Skin epidermis (tissue), 12 donors: ENCODE measurements at regions not wholly inside any gene's neighbourhood (a gene's known extent, or its start where the extent isn't known, plus 50 kb on each side); places are given as distances from the start of the nearest gene placed in this dataset.

Source experiments
- H3K27ac ChIP-seq, 21 experiments: fragments of 200-600 bp; sonication (generic) in 11 of 21; one replicate each; pipeline ENCODE4 v1.5.0; 2020; ENCODE audit warnings: mild to moderate bottlenecking in 3 of 21, inconsistent platforms in 2 of 21, moderate library complexity in 2 of 21
- H3K4me3 ChIP-seq, 7 experiments: fragments of 200-600 bp; sonication (generic) in 2 of 7; one replicate each; pipeline ENCODE4 v1.5.0; 2020; ENCODE audit warnings: inconsistent platforms in 2 of 7, mild to moderate bottlenecking in 2 of 7, moderate library complexity in 1 of 7

GRCh38 chr4:35163168-35163567 is 1081.1 kb downstream of the ARAP2 start:
- H3K4me3 ChIP-seq = no peak overlapping the region
- H3K27ac ChIP-seq = no peak overlapping the region

GRCh38 chr4:35164063-35164462 is 1080.3 kb downstream of the ARAP2 start:
- Histone ChIP-seq H3K4me3 (no peak overlapping the region), H3K27ac (no peak overlapping the region)

DNA sequence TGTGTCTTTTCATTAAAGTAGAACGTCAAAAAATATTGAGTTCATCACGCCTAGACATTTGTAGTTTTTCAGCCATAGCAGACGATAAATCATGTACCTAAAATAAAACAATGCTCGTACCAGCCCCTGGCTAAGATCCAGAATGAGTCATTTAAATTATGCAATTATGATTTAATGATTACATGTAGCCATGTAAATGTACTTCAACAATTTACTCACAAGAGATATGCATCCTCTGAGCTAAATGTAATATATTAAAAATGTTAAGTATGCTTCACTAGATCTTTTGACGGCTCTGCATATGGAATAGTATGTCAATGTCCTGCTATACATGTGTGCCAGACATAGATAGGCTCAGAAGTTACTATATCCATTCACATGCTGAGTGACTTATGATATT is 1077.8 kb downstream of the ARAP2 start:
- no peak overlapping the region for H3K4me3 ChIP-seq
- no peak overlapping the region for H3K27ac ChIP-seq

GRCh38 chr4:35167385-35167784 is 1076.9 kb downstream of the ARAP2 start:
- Histone ChIP-seq H3K27ac (no peak overlapping the region), H3K4me3 (no peak overlapping the region)

GRCh38 chr4:35175487-35175886 is 1068.8 kb downstream of the ARAP2 start:
- H3K4me3 ChIP-seq = no peak overlapping the region
- no peak overlapping the region for H3K27ac ChIP-seq

GRCh38 chr4:35175894-35176293 is 1068.4 kb downstream of the ARAP2 start:
- Histone ChIP-seq H3K4me3 (no peak overlapping the region), H3K27ac (no peak overlapping the region)

- H3K27ac ChIP-seq = no peak overlapping the region
- H3K4me3 ChIP-seq = no peak overlapping the region
These were observed 1061.9 kb downstream of the ARAP2 start for GRCh38 chr4:35182451-35182850.

DNA sequence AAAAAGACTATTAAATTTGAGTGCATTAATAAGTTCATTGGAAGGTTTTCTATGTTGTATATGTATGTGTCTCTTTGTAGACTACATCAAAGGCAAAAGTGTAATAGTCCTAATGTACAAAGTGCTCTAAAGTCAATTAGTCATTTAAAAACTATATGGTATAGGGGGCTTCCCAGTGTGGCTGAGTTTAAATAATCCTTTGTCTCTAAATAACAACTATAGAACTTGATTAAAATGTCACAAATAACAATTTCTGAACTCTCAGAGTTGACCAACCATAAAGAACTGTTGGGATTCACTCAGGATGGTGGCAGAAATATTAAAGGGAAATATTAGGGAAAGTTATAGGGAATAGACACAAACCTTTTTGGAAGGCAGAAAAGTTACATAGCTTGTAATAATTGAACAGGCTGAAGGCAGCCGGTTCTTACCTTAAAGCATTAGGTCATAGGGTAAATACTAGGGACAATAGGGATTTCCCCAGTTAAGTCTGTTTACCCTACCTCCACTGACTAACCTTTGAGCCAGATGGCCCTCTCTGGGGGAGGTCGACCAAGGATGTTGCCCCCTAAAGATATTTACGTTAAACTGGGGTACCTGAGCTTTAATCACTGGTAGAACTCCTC is 1054.2 kb downstream of the ARAP2 start:
- H3K4me3 ChIP-seq = no peak overlapping the region
- no peak overlapping the region for H3K27ac ChIP-seq

DNA sequence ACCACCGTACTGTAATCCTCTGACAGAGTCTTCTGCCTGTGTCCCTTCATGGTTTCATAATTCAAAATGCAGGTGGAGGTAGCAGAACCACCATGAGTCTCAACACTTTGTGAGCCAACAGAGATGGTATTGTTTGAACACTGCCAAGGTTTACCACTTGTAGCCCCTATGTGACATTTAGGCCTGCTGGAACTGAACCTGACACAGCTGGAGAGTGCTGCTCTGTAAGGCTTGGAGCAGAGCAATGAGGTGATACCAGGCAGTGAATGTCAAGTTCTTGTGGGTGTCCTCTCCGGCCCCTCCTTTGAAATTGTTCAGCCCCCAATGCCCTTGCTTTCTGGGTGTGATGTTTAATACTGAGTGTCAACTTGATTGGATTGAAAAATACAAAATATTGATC is 1042.9 kb downstream of the ARAP2 start:
- no peak overlapping the region for H3K4me3 ChIP-seq

DNA sequence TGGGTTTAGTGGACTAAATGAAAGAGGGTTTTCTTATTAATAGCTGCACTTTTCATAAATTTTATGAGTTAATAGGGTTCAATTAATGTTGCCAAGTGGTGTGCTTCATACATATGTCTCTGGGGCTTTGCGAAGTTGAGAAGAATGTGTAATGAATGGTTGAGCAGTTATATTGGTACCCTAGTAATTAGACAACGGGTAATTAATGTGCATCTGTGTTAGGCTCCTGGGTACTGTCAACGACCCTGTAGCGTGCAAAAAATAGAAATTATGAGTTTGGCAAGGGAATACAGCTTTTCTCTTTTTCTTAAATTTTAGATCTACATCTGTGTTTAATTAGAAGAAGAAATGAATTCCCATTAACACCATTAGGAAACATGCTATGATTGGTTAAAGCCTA is 1027.7 kb downstream of the ARAP2 start:
- H3K27ac ChIP-seq = no peak overlapping the region
- H3K4me3 ChIP-seq = no peak overlapping the region

More for the DNA sequence above, 1042.9 kb downstream of the ARAP2 start:
- no peak overlapping the region for H3K27ac ChIP-seq

GRCh38 chr4:35217331-35217730 is 1027.0 kb downstream of the ARAP2 start:
- no peak overlapping the region for H3K4me3 ChIP-seq
- H3K27ac ChIP-seq = no peak overlapping the region

- H3K27ac ChIP-seq = no peak overlapping the region
- H3K4me3 ChIP-seq = no peak overlapping the region
These were observed 1016.0 kb downstream of the ARAP2 start for GRCh38 chr4:35228313-35228712.

DNA sequence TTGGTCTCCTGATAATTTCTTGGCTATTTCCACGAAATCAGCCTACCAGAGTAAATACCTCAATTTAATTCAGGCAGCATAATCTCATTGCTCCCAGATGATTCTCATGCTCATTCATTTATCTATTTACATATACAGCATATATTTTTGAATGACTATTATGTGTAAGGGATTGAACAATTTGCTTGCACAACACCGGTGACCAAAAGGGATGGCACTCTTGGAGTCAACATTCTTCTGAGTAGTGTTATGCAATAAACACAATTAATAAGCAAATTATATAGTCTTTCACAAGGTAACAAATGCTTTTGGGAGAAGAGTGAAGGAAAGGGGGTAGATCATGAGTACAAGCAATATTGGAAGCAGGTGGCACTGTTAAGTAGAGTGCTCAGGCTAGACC is 1015.3 kb downstream of the ARAP2 start:
- Histone ChIP-seq H3K4me3 (no peak overlapping the region), H3K27ac (no peak overlapping the region)

GRCh38 chr4:35237924-35238323 is 1006.4 kb downstream of the ARAP2 start:
- Histone ChIP-seq H3K4me3 (no peak overlapping the region), H3K27ac (no peak overlapping the region)

GRCh38 chr4:35238793-35239192 is 1005.5 kb downstream of the ARAP2 start:
- Histone ChIP-seq H3K27ac (no peak overlapping the region), H3K4me3 (no peak overlapping the region)

GRCh38 chr4:35246493-35246892 is 997.8 kb downstream of the ARAP2 start:
- no peak overlapping the region for H3K27ac ChIP-seq
- no peak overlapping the region for H3K4me3 ChIP-seq

GRCh38 chr4:35247047-35247446 is 997.3 kb downstream of the ARAP2 start:
- H3K4me3 ChIP-seq = no peak overlapping the region
- no peak overlapping the region for H3K27ac ChIP-seq

GRCh38 chr4:35250331-35250730 is 994.0 kb downstream of the ARAP2 start:
- no peak overlapping the region for H3K27ac ChIP-seq
- no peak overlapping the region for H3K4me3 ChIP-seq

- no peak overlapping the region for H3K27ac ChIP-seq
- H3K4me3 ChIP-seq = no peak overlapping the region
These were observed 993.6 kb downstream of the ARAP2 start for GRCh38 chr4:35250761-35251160.

DNA sequence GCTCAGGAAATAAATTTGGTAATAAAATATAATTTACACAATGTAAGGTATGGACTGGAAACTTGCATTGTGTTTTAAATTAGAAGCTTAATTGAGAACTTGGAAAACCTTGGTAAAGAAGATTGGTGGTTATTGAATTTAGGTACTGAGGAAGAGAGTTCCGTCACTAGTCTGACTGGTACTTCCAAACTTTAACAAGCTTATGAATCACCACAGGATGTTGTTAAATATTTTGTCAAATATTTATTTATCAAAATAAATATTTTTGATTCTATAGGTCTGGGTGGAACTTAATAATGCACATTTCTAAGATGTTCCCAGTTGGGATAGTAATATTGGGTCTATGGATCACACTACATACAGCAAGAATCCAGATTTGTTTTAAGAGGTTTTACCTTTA is 992.2 kb downstream of the ARAP2 start:
- no peak overlapping the region for H3K27ac ChIP-seq
- no peak overlapping the region for H3K4me3 ChIP-seq

- Histone ChIP-seq H3K4me3 (no peak overlapping the region), H3K27ac (no peak overlapping the region)
These were observed 991.4 kb downstream of the ARAP2 start for GRCh38 chr4:35252866-35253265.

DNA sequence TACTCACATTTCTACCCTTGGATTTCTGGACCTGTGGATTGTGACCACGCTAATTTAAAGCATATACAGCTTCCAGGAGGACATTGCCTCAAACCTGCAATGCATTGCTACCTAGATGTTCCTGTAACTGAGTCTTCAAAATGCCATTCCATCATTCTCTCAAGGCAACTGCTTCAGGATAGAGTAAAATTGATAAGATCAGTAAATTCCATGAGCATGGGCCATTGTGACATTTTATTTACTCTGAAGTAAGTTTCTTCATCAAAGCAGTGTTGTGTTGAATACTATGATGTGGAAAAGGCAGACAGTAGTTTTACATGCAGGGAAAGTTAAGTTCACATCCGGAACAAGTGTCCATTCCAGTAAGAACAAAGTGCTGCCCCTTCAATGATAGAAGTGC is 991.0 kb downstream of the ARAP2 start:
- H3K4me3 ChIP-seq = no peak overlapping the region
- H3K27ac ChIP-seq = no peak overlapping the region
